GM12865 (cell line): ENCODE measurements at regions not wholly inside any gene's neighbourhood (a gene's known extent, or its start where the extent isn't known, plus 50 kb on each side); places are given as distances from the start of the nearest gene placed in this dataset.
A peak's percentile ranks its signal among the peaks of the same experiment; 100 is the strongest.

Experiments
- DNase-seq: peaks from one replicate; pipeline ENCODE4 v3.0.0; 2010; ENCODE audit warnings: low read depth
- H3K4me3 ChIP-seq: 2 replicates; pipeline ENCODE4 v1.5.1; 2011; ENCODE audit warnings: mild to moderate bottlenecking, low read depth, low read length, control low read depth
- CTCF ChIP-seq: IDR thresholded peaks from 2 replicates; pipeline ENCODE4 v1.5.1; 2011; ENCODE audit warnings: low read length, control low read depth, low read depth, inconsistent platforms; ENCODE audit not compliant: insufficient read depth; ENCODE audit errors: missing control alignments

- no peak overlapping the region for H3K4me3 ChIP-seq
- DNase-seq = no peak
- peak; percentile 12 for TF ChIP-seq CTCF
Measured at GRCh38 chr1:177783051-177783450, 186.8 kb downstream of the SEC16B start.

GRCh38 chr1:177780096-177780700 lies 189.7 kb downstream of the SEC16B start:
- TF ChIP-seq CTCF = peak; percentile 36
- DNase-seq = peak; percentile 55

GRCh38 chr1:177779166-177779965 lies 190.5 kb downstream of the SEC16B start:
- DNase-seq = no peak
- no peak for TF ChIP-seq CTCF
- H3K4me3 ChIP-seq = no peak overlapping the region

More at GRCh38 chr1:177780096-177780700, 189.7 kb downstream of the SEC16B start:
- no peak overlapping the region for H3K4me3 ChIP-seq

- TF ChIP-seq CTCF = no peak
- DNase-seq = no peak
- H3K4me3 ChIP-seq = no peak overlapping the region
Measured at GRCh38 chr1:177775924-177776323, 193.9 kb downstream of the SEC16B start.

- DNase-seq = no peak
- TF ChIP-seq CTCF = no peak
- H3K4me3 ChIP-seq = no peak overlapping the region
Measured at GRCh38 chr1:177772386-177772960, 197.4 kb downstream of the SEC16B start.

GRCh38 chr1:177771688-177772087 lies 198.2 kb downstream of the SEC16B start:
- DNase-seq = no peak
- no peak overlapping the region for H3K4me3 ChIP-seq
- TF ChIP-seq CTCF = no peak
